H1 (cell line): ENCODE measurements at regions not wholly inside any gene's neighbourhood (a gene's known extent, or its start where the extent isn't known, plus 50 kb on each side); places are given as distances from the start of the nearest gene placed in this dataset.

Experiments
- CTCF ChIA-PET: fragments of 300-600 bp; sonication (Branson Sonifier 250); formaldehyde crosslinking; loops from one replicate; lab custom pipeline; 2021; ENCODE audit not compliant: partially characterized antibody; lab: Charles Lee
- POLR2A ChIA-PET: fragments of 300-600 bp; sonication (Branson Sonifier 250); formaldehyde crosslinking; loops from one replicate; lab custom pipeline; 2021; ENCODE audit warnings: inconsistent platforms; ENCODE audit not compliant: partially characterized antibody; lab: Charles Lee
- DNase-seq, 2 experiments: peaks; one replicate each; pipeline versions ENCODE4 v3.0.0 to v3.0.0-alpha.2; 2010 to 2022; ENCODE audit warnings: low spot score in 2 of 2, low read depth in 1 of 2, mixed read lengths in 1 of 2
- FAIRE-seq: peaks from 2 replicates; lab custom pipeline; 2011; peaks lifted over from hg19 to GRCh38; lab: Jason Lieb, UNC
- H2AFZ ChIP-seq: 2 replicates; pipeline ENCODE4 v1.8.1; 2012; ENCODE audit warnings: low read length, inconsistent platforms
- H2AK5ac ChIP-seq: 2 replicates; pipeline ENCODE4 v1.6.1; 2013; ENCODE audit warnings: low read depth, low read length
- H2BK120ac ChIP-seq: replicated peaks from 2 replicates; pipeline ENCODE3; 2013; ENCODE audit warnings: low read depth, low read length, inconsistent platforms
- H2BK12ac ChIP-seq: 2 replicates; pipeline ENCODE4 v1.6.1; 2013; ENCODE audit warnings: low read depth, low read length
- H2BK15ac ChIP-seq: 2 replicates; pipeline ENCODE4 v1.6.1; 2013; ENCODE audit warnings: low read length
- H2BK20ac ChIP-seq: 2 replicates; pipeline ENCODE4 v1.6.1; 2013; ENCODE audit warnings: low read length
- H2BK5ac ChIP-seq: 2 replicates; pipeline ENCODE4 v1.6.1; 2013; ENCODE audit warnings: low read depth, low read length
- H3K14ac ChIP-seq: 2 replicates; pipeline ENCODE4 v1.6.1; 2013; ENCODE audit warnings: inconsistent platforms; ENCODE audit not compliant: insufficient read length
- H3K18ac ChIP-seq: 2 replicates; pipeline ENCODE4 v1.6.1; 2013; ENCODE audit warnings: low read length; ENCODE audit errors: extremely low read depth
- H3K23ac ChIP-seq: 2 replicates; pipeline ENCODE4 v1.6.1; 2013; ENCODE audit warnings: inconsistent platforms; ENCODE audit not compliant: insufficient read length
- H3K23me2 ChIP-seq: 2 replicates; pipeline ENCODE4 v1.6.1; 2013; ENCODE audit warnings: low read depth, low read length
- H3K27ac ChIP-seq: 2 replicates; pipeline ENCODE4 v1.6.1; 2011; ENCODE audit warnings: low read depth, low read length, inconsistent platforms
- H3K27me3 ChIP-seq, 4 experiments: replicated peaks in 1 of 4; 1 replicate in 1 of 4; 2 replicates in 3 of 4; pipeline versions ENCODE4 v1.6.1 to v1.8.1; 2011 to 2013; ENCODE audit warnings: low read length in 3 of 4, mild to moderate bottlenecking in 3 of 4, inconsistent platforms in 2 of 4, mixed read lengths in 2 of 4, moderate library complexity in 1 of 4; ENCODE audit not compliant: control insufficient read depth in 3 of 4, insufficient read depth in 3 of 4; ENCODE audit errors: extremely low read depth in 1 of 4
- H3K36me3 ChIP-seq, 4 experiments: 2 replicates each; pipeline versions ENCODE4 v1.6.1 to v1.8.1; 2011 to 2013; ENCODE audit warnings: mild to moderate bottlenecking in 4 of 4, low read length in 3 of 4, moderate library complexity in 2 of 4, control low read depth in 1 of 4, inconsistent platforms in 1 of 4; ENCODE audit not compliant: insufficient read depth in 4 of 4, control insufficient read depth in 2 of 4
- H3K4ac ChIP-seq: replicated peaks from 2 replicates; pipeline ENCODE3; 2013; ENCODE audit warnings: low read length, low read depth, mixed read lengths, inconsistent platforms; ENCODE audit not compliant: insufficient read length
- H3K4me1 ChIP-seq, 4 experiments: replicated peaks in 1 of 4; 1 replicate in 1 of 4; 2 replicates in 3 of 4; pipeline versions ENCODE4 v1.6.1 to v1.8.1; 2011 to 2013; ENCODE audit warnings: low read length in 3 of 4, inconsistent platforms in 2 of 4, mixed read lengths in 1 of 4; ENCODE audit not compliant: insufficient read depth in 4 of 4, control insufficient read depth in 3 of 4
- H3K4me2 ChIP-seq, 2 experiments: 2 replicates each; pipeline versions ENCODE4 v1.6.1 to v1.8.1; 2011 to 2013; ENCODE audit warnings: low read depth in 2 of 2, low read length in 2 of 2, control low read depth in 1 of 2, inconsistent platforms in 1 of 2, mild to moderate bottlenecking in 1 of 2; ENCODE audit not compliant: insufficient read depth in 1 of 2
- H3K4me3 ChIP-seq, 4 experiments: fragments of 200-600, 300-600 bp in 1 of 4; sonication (generic), shearing (Covaris generic), sonication (Bioruptor Twin) in 1 of 4; 2 replicates each; pipeline versions ENCODE4 v1.5.1 to v1.8.1; 2011 to 2016; ENCODE audit warnings: low read length in 4 of 4, low read depth in 3 of 4, control low read depth in 2 of 4, inconsistent platforms in 2 of 4, mild to moderate bottlenecking in 2 of 4, mixed read lengths in 1 of 4, moderate library complexity in 1 of 4; ENCODE audit not compliant: insufficient read depth in 2 of 4; ENCODE audit errors: extremely low read depth in 1 of 4
- H3K56ac ChIP-seq: replicated peaks from 2 replicates; pipeline ENCODE3; 2013; ENCODE audit warnings: low read depth, mild to moderate bottlenecking, mixed read lengths, low read length, inconsistent platforms; ENCODE audit not compliant: insufficient read length
- H3K79me1 ChIP-seq: 2 replicates; pipeline ENCODE4 v1.6.1; 2013; ENCODE audit warnings: low read depth, low read length, control low read depth
- H3K79me2 ChIP-seq, 2 experiments: 2 replicates each; pipeline versions ENCODE4 v1.6.1 to v1.8.1; 2012 to 2013; ENCODE audit warnings: low read length in 2 of 2, mild to moderate bottlenecking in 2 of 2, inconsistent platforms in 1 of 2; ENCODE audit not compliant: insufficient read depth in 2 of 2, control insufficient read depth in 1 of 2
- H3K9ac ChIP-seq, 4 experiments: replicated peaks in 1 of 4; 1 replicate in 1 of 4; 2 replicates in 3 of 4; pipeline versions ENCODE4 v1.6.1 to v1.8.1; 2011 to 2013; ENCODE audit warnings: low read depth in 3 of 4, low read length in 3 of 4, control low read depth in 2 of 4, mild to moderate bottlenecking in 2 of 4, moderate library complexity in 2 of 4, inconsistent platforms in 1 of 4; ENCODE audit errors: extremely low read depth in 1 of 4
- H3K9me3 ChIP-seq, 2 experiments: 2 replicates each; pipeline versions ENCODE4 v1.6.1 to v1.8.1; 2012 to 2013; ENCODE audit warnings: mild to moderate bottlenecking in 2 of 2, moderate library complexity in 2 of 2, control low read depth in 1 of 2, inconsistent platforms in 1 of 2, low read depth in 1 of 2, low read length in 1 of 2, mixed read lengths in 1 of 2; ENCODE audit not compliant: insufficient read depth in 2 of 2
- H4K20me1 ChIP-seq, 2 experiments: replicated peaks in 1 of 2; 2 replicates each; pipeline versions ENCODE3 to v1.8.1; 2011 to 2013; ENCODE audit warnings: inconsistent platforms in 2 of 2, low read length in 2 of 2, mild to moderate bottlenecking in 1 of 2; ENCODE audit not compliant: insufficient read depth in 2 of 2, control insufficient read depth in 1 of 2
- H4K5ac ChIP-seq: 2 replicates; pipeline ENCODE4 v1.6.1; 2013; ENCODE audit warnings: low read length, low read depth, mixed read lengths, inconsistent platforms; ENCODE audit not compliant: insufficient read length
- H4K8ac ChIP-seq: 2 replicates; pipeline ENCODE4 v1.8.0; 2013; ENCODE audit warnings: mild to moderate bottlenecking, moderate library complexity, low read length, inconsistent platforms; ENCODE audit not compliant: insufficient read depth; ENCODE audit errors: extremely low read depth
- H4K91ac ChIP-seq: replicated peaks from 2 replicates; pipeline ENCODE3; 2013; ENCODE audit warnings: low read length, mixed read lengths, inconsistent platforms; ENCODE audit not compliant: insufficient read length
- ATF3 ChIP-seq: IDR thresholded peaks from 2 replicates; pipeline ENCODE4 v1.6.1; 2011; ENCODE audit warnings: low read depth, mild to moderate bottlenecking, low read length; ENCODE audit not compliant: insufficient read depth
- GTF2F1 ChIP-seq: IDR thresholded peaks from 2 replicates; pipeline ENCODE4 v1.6.1; 2012; ENCODE audit warnings: low read depth, low read length, improper control_type of control experiment, borderline replicate concordance
- JUND ChIP-seq: IDR thresholded peaks from 2 replicates; pipeline ENCODE4 v1.6.1; 2011; ENCODE audit warnings: mild to moderate bottlenecking, improper control_type of control experiment, low read length
- KDM5A ChIP-seq: fragments of 200-600 bp; IDR thresholded peaks from 2 replicates; pipeline ENCODE4 v1.7.1; 2012; ENCODE audit warnings: mild to moderate bottlenecking, low read length, inconsistent platforms, mixed read lengths
- MAFK ChIP-seq: IDR thresholded peaks from 2 replicates; pipeline ENCODE4 v1.6.1; 2012; ENCODE audit warnings: low read depth, mild to moderate bottlenecking, improper control_type of control experiment, low read length
- MAX ChIP-seq: IDR thresholded peaks from 2 replicates; pipeline ENCODE4 v1.6.1; 2012; ENCODE audit warnings: inconsistent platforms
- POU5F1 ChIP-seq: IDR thresholded peaks from 2 replicates; pipeline ENCODE4 v1.6.1; 2011; ENCODE audit warnings: low read depth, mild to moderate bottlenecking, low read length, moderate library complexity
- RXRA ChIP-seq: IDR thresholded peaks from 2 replicates; pipeline ENCODE4 v1.6.1; 2011; ENCODE audit warnings: low read depth, mild to moderate bottlenecking, low read length, moderate library complexity; ENCODE audit not compliant: insufficient read depth
- SIRT6 ChIP-seq: IDR thresholded peaks from one replicate; pipeline ENCODE4 v1.7.1; 2012; ENCODE audit warnings: low read length, inconsistent platforms
- SP4 ChIP-seq: IDR thresholded peaks from 2 replicates; pipeline ENCODE4 v1.6.1; 2012; ENCODE audit warnings: low read length, inconsistent platforms
- TCF12 ChIP-seq: IDR thresholded peaks from 2 replicates; pipeline ENCODE4 v1.6.1; 2011; ENCODE audit warnings: low read depth, mild to moderate bottlenecking, low read length
- USF2 ChIP-seq: IDR thresholded peaks from 2 replicates; pipeline ENCODE4 v1.6.1; 2011; ENCODE audit warnings: low read length, improper control_type of control experiment
- WGBS, 2 experiments: shearing (Covaris generic) in 1 of 2; methylation state at CpG; one replicate each; pipeline versions ENCODE4 v1.1.6 to v1.1.7; 2013 to 2015; ENCODE audit warnings: low lambda C conversion rate in 2 of 2, mixed read lengths in 2 of 2, inconsistent platforms in 1 of 2, low coverage in 1 of 2, missing lambda C conversion rate in 1 of 2; ENCODE audit not compliant: insufficient replicate concordance in 2 of 2, insufficient coverage in 1 of 2, insufficient read length in 1 of 2; ENCODE audit errors: extremely low coverage in 1 of 2, missing lambda C conversion rate in 1 of 2; 5-methylcytosine and 5-hydroxymethylcytosine counted together

DNA sequence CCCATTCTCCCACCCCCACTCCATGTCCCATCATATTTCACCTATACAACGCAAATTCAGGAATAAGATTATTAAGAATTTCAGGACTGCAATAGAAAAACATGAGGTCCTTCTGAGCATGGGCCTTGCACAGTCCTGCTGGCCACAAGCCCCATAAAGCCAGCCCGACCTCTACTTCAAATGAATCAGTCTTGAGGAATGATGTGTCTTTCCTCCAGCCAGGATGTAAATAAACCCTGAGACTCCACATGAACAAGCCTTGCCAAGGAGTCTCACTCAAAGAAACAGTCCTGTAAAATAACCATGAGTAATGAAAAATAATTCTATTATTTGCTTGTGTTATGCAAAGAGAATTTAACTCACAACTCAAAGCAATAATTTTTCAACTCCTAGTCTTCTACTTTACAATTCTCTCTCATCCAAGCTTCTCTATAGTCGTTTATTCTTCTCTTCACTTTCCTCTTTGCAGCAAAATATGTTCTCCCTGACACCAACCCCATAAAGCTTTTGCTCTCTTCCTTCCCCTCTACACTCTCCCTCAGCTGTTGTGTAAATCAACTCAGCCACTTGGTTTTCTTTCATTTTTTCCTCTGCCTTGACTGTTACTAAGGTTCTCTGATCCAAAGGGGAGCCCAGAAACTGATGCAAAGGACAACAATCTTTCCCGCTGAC is 140.1 kb upstream of the MOCS2 start:
- Histone ChIP-seq H3K36me3 (no peaks in the 10 kb centered on the region), H3K27ac (no peak overlapping the region), H2AFZ (0 out of 2 replicates have a peak overlapping the region, but pooled peaks have one; percentile 5), H3K23ac (no peak overlapping the region), H4K91ac (no peak overlapping the region), H3K79me2 (no peaks in the 10 kb centered on the region), H3K27me3 (no peaks in the 10 kb centered on the region), H3K4me1 (no peaks in the 10 kb centered on the region), H3K56ac (no peak overlapping the region), H3K9ac (no peak overlapping the region), H3K23me2 (no peaks in the 10 kb centered on the region), H3K79me1 (no peaks in the 10 kb centered on the region), H3K4ac (no peak overlapping the region), H2AK5ac (no peak overlapping the region), H4K20me1 (no peaks in the 10 kb centered on the region), H2BK12ac (no peak overlapping the region), H3K4me2 (no peak overlapping the region), H2BK20ac (no peak overlapping the region), H2BK120ac (no peak overlapping the region), H3K14ac (no peak overlapping the region), H3K9me3 (no peaks in the 10 kb centered on the region), H3K4me3 (no peak overlapping the region), H4K5ac (no peak overlapping the region), H2BK5ac (no peak overlapping the region), H3K18ac (no peak overlapping the region), H4K8ac (no peak overlapping the region), H2BK15ac (no peak overlapping the region)
- ChIA-PET POLR2A (no interaction called here), CTCF (interaction anchor here (1.6 to 2.7 kb wide), 2 partner anchors 11 to 13 kb away, joined by 4 to 11 read pairs; no protein-coding TSS in a partner anchor)
- WGBS, 2 experiments = 84% methylated on average over 4 of the region's 4 CpGs; no CpG with 5 or more reads in 1 of the 2 experiments
- DNase-seq (no peak), FAIRE-seq (no peak)
- TF ChIP-seq SIRT6 (no peak), USF2 (no peak), JUND (no peak), GTF2F1 (no peak), SP4 (no peak), MAX (no peak), ATF3 (no peak), MAFK (no peak), POU5F1 (no peak), TCF12 (no peak), RXRA (no peak), KDM5A (no peak)
